GM12872 (cell line): ENCODE measurements at regions not wholly inside any gene's neighbourhood (a gene's known extent, or its start where the extent isn't known, plus 50 kb on each side); places are given as distances from the start of the nearest gene placed in this dataset.

Experiments used
- CTCF ChIP-seq: IDR thresholded peaks from 3 replicates; pipeline ENCODE4 v1.5.1; 2011; ENCODE audit warnings: low read depth, mild to moderate bottlenecking, low read length, moderate library complexity; ENCODE audit not compliant: insufficient read depth

GRCh38 chr11:11084337-11084736 is 226.5 kb upstream of the ZBED5 start:
- TF ChIP-seq CTCF = no peak

GRCh38 chr11:11083441-11083840 is 225.6 kb upstream of the ZBED5 start:
- no peak for TF ChIP-seq CTCF

GRCh38 chr11:11082646-11083045 is 224.8 kb upstream of the ZBED5 start:
- TF ChIP-seq CTCF = no peak

GRCh38 chr11:11081776-11082175 is 223.9 kb upstream of the ZBED5 start:
- TF ChIP-seq CTCF = no peak

GRCh38 chr11:11081288-11081687 is 223.4 kb upstream of the ZBED5 start:
- no peak for TF ChIP-seq CTCF

- TF ChIP-seq CTCF = no peak
These were observed 220.7 kb upstream of the ZBED5 start for GRCh38 chr11:11078344-11079086.

- no peak for TF ChIP-seq CTCF
These were observed 220.0 kb upstream of the ZBED5 start for GRCh38 chr11:11077898-11078297.
